GM21825 (cell line): ENCODE measurements at regions not wholly inside any gene's neighbourhood (a gene's known extent, or its start where the extent isn't known, plus 50 kb on each side); places are given as distances from the start of the nearest gene placed in this dataset.
"Not testable (repeated sequence)": the region's sequence is repeated elsewhere in the genome, so short reads cannot be mapped to it uniquely, and the experiment has no call there.

Experiments used
- ATAC-seq: cut with Tn5 transposase; IDR thresholded peaks from one replicate; pipeline ENCODE4 v1.9.1; 2021; ENCODE audit warnings: mild to moderate bottlenecking, moderate library complexity; ENCODE audit not compliant: unreplicated experiment

GRCh38 chr4:79666112-79666511 lies 258.1 kb upstream of the GK2 start:
- no peak for ATAC-seq

GRCh38 chr4:79663865-79664264 lies 255.8 kb upstream of the GK2 start:
- ATAC-seq: no peak

GRCh38 chr4:79663141-79663540 lies 255.1 kb upstream of the GK2 start:
- no peak for ATAC-seq

GRCh38 chr4:79662651-79663050 lies 254.6 kb upstream of the GK2 start:
- no peak for ATAC-seq

- no peak for ATAC-seq
These were observed 253.2 kb upstream of the GK2 start for GRCh38 chr4:79661196-79661595.

GRCh38 chr4:79659308-79659870 lies 251.4 kb upstream of the GK2 start:
- not testable (repeated sequence) for ATAC-seq

GRCh38 chr4:79657379-79657778 lies 249.4 kb upstream of the GK2 start:
- no peak for ATAC-seq

GRCh38 chr4:79653871-79654270 lies 245.8 kb upstream of the GK2 start:
- ATAC-seq: no peak

GRCh38 chr4:79652738-79653137 lies 244.7 kb upstream of the GK2 start:
- no peak for ATAC-seq

- no peak for ATAC-seq
These were observed 244.2 kb upstream of the GK2 start for GRCh38 chr4:79652232-79652631.

GRCh38 chr4:79651456-79651855 lies 243.4 kb upstream of the GK2 start:
- no peak for ATAC-seq

- ATAC-seq: no peak
These were observed 242.9 kb upstream of the GK2 start for GRCh38 chr4:79650794-79651431.

- ATAC-seq: no peak
These were observed 242.2 kb upstream of the GK2 start for GRCh38 chr4:79650217-79650616.

- ATAC-seq: no peak
These were observed 237.9 kb upstream of the GK2 start for GRCh38 chr4:79645942-79646341.

- ATAC-seq: no peak
These were observed 230.7 kb upstream of the GK2 start for GRCh38 chr4:79638735-79639134.

- no peak for ATAC-seq
These were observed 229.0 kb upstream of the GK2 start for GRCh38 chr4:79636991-79637390.

- ATAC-seq: no peak
These were observed 226.1 kb upstream of the GK2 start for GRCh38 chr4:79634111-79634510.

GRCh38 chr4:79632114-79632513 lies 224.1 kb upstream of the GK2 start:
- no peak for ATAC-seq

- no peak for ATAC-seq
These were observed 218.6 kb upstream of the GK2 start for GRCh38 chr4:79626611-79627010.

- no peak for ATAC-seq
These were observed 218.1 kb upstream of the GK2 start for GRCh38 chr4:79626101-79626500.

- no peak for ATAC-seq
These were observed 217.3 kb upstream of the GK2 start for GRCh38 chr4:79625361-79625760.

GRCh38 chr4:79623021-79623870 lies 215.2 kb upstream of the GK2 start:
- no peak for ATAC-seq
